Mesenchymal stem cell (in vitro differentiated cells and primary cell): ENCODE measurements at regions not wholly inside any gene's neighbourhood (a gene's known extent, or its start where the extent isn't known, plus 50 kb on each side); places are given as distances from the start of the nearest gene placed in this dataset.

Experiments used
- DNase-seq: peaks from one replicate; pipeline ENCODE4 v3.0.0-alpha.2; 2013
- H2AFZ ChIP-seq: one replicate; pipeline ENCODE4 v1.6.1; 2013; ENCODE audit warnings: low read depth, mild to moderate bottlenecking, control low read depth, inconsistent platforms, low read length, moderate library complexity
- H2AK5ac ChIP-seq: 2 replicates; pipeline ENCODE4 v1.6.1; 2013; ENCODE audit warnings: low read length, moderate library complexity, mild to moderate bottlenecking, inconsistent platforms; ENCODE audit not compliant: severe bottlenecking
- H2BK120ac ChIP-seq: one replicate; pipeline ENCODE4 v1.6.1; 2013; ENCODE audit warnings: low read depth, mild to moderate bottlenecking, inconsistent platforms, low read length, moderate library complexity
- H2BK12ac ChIP-seq, 2 experiments: one replicate each; pipeline ENCODE4 v1.6.1; 2013; ENCODE audit warnings: inconsistent platforms in 2 of 2, low read length in 2 of 2, mild to moderate bottlenecking in 2 of 2, moderate library complexity in 2 of 2, control low read depth in 1 of 2
- H2BK15ac ChIP-seq: one replicate; pipeline ENCODE4 v1.6.1; 2013; ENCODE audit warnings: mild to moderate bottlenecking, low read depth, inconsistent platforms; ENCODE audit not compliant: poor library complexity, severe bottlenecking
- H2BK5ac ChIP-seq: 2 replicates; pipeline ENCODE4 v1.6.1; 2013; ENCODE audit warnings: low read depth, mild to moderate bottlenecking, low read length, control low read depth, inconsistent platforms; ENCODE audit not compliant: poor library complexity, severe bottlenecking
- H3K14ac ChIP-seq, 2 experiments: one replicate each; pipeline ENCODE4 v1.6.1; 2013; ENCODE audit warnings: inconsistent platforms in 2 of 2, low read length in 2 of 2, control low read depth in 1 of 2, mild to moderate bottlenecking in 1 of 2, moderate library complexity in 1 of 2
- H3K18ac ChIP-seq, 2 experiments: one replicate each; pipeline ENCODE4 v1.6.1; 2013; ENCODE audit warnings: inconsistent platforms in 2 of 2, low read length in 2 of 2, control low read depth in 1 of 2, low read depth in 1 of 2, mild to moderate bottlenecking in 1 of 2
- H3K23ac ChIP-seq, 2 experiments: one replicate each; pipeline ENCODE4 v1.6.1; 2013; ENCODE audit warnings: inconsistent platforms in 2 of 2, low read length in 2 of 2, mild to moderate bottlenecking in 2 of 2, moderate library complexity in 2 of 2, control low read depth in 1 of 2
- H3K27ac ChIP-seq: 2 replicates; pipeline ENCODE4 v1.5.1; 2013; ENCODE audit warnings: mild to moderate bottlenecking, moderate library complexity, low read length, control low read depth, inconsistent platforms; ENCODE audit not compliant: poor library complexity, severe bottlenecking
- H3K27me3 ChIP-seq, 2 experiments: 2 replicates each; pipeline versions ENCODE4 v1.6.1 to v1.7.0; 2013; ENCODE audit warnings: low read length in 2 of 2, mild to moderate bottlenecking in 2 of 2, moderate library complexity in 2 of 2, control low read depth in 1 of 2, inconsistent platforms in 1 of 2; ENCODE audit not compliant: control insufficient read depth in 1 of 2, insufficient read depth in 1 of 2
- H3K36me3 ChIP-seq, 2 experiments: 2 replicates each; pipeline versions ENCODE4 v1.6.1 to v1.7.0; 2013; ENCODE audit warnings: low read length in 2 of 2, control low read depth in 1 of 2, inconsistent platforms in 1 of 2, low read depth in 1 of 2, mild to moderate bottlenecking in 1 of 2; ENCODE audit not compliant: insufficient read depth in 2 of 2, control insufficient read depth in 1 of 2
- H3K4ac ChIP-seq, 2 experiments: one replicate each; pipeline ENCODE4 v1.6.1; 2013; ENCODE audit warnings: inconsistent platforms in 2 of 2, low read length in 2 of 2, mild to moderate bottlenecking in 2 of 2, moderate library complexity in 2 of 2, control low read depth in 1 of 2, low read depth in 1 of 2
- H3K4me1 ChIP-seq: 2 replicates; pipeline ENCODE4 v1.6.1; 2013; ENCODE audit warnings: low read depth, low read length, control low read depth; ENCODE audit not compliant: control insufficient read depth, insufficient read depth
- H3K4me2 ChIP-seq: 2 replicates; pipeline ENCODE4 v1.6.1; 2013; ENCODE audit warnings: low read length, mild to moderate bottlenecking, inconsistent platforms; ENCODE audit not compliant: poor library complexity, severe bottlenecking
- H3K4me3 ChIP-seq, 2 experiments: 2 replicates each; pipeline versions ENCODE4 v1.5.1 to v1.7.0; 2013; ENCODE audit warnings: low read length in 2 of 2, mild to moderate bottlenecking in 2 of 2, control low read depth in 1 of 2, low read depth in 1 of 2; ENCODE audit not compliant: insufficient read depth in 1 of 2
- H3K79me1 ChIP-seq: replicated peaks from 2 replicates; pipeline ENCODE4 v1.6.1; 2013; ENCODE audit warnings: mild to moderate bottlenecking, control low read depth, low read length, inconsistent platforms; ENCODE audit not compliant: poor library complexity, severe bottlenecking
- H3K9ac ChIP-seq: 2 replicates; pipeline ENCODE4 v1.7.0; 2013; ENCODE audit warnings: mild to moderate bottlenecking, low read length, moderate library complexity
- H3K9me3 ChIP-seq: 2 replicates; pipeline ENCODE4 v1.7.0; 2013; ENCODE audit warnings: mild to moderate bottlenecking, low read length; ENCODE audit not compliant: control insufficient read depth
- H4K8ac ChIP-seq: one replicate; pipeline ENCODE4 v1.6.1; 2013; ENCODE audit warnings: inconsistent platforms, mild to moderate bottlenecking, low read length, moderate library complexity
- H4K91ac ChIP-seq: one replicate; pipeline ENCODE4 v1.6.1; 2013; ENCODE audit warnings: mild to moderate bottlenecking, low read length, inconsistent platforms
- WGBS: methylation state at CpG from one replicate; pipeline ENCODE4 v1.1.7; 2013; ENCODE audit warnings: mixed read lengths; 5-methylcytosine and 5-hydroxymethylcytosine counted together

- Histone ChIP-seq H3K9me3 (peaks cover 3% of the 10 kb centered on the region), H4K91ac (no peak overlapping the region), H2BK120ac (no peak overlapping the region), H3K27me3 (no peaks in the 10 kb centered on the region), H2AFZ (no peak overlapping the region), H3K4me2 (no peak overlapping the region), H3K14ac (no peak overlapping the region), H2BK15ac (no peak overlapping the region), H3K36me3 (no peaks in the 10 kb centered on the region), H4K8ac (no peak overlapping the region), H3K4ac (no peak overlapping the region), H3K79me1 (no peaks in the 10 kb centered on the region), H3K4me3 (no peak overlapping the region), H2BK12ac (no peak overlapping the region), H3K23ac (no peak overlapping the region), H3K4me1 (no peaks in the 10 kb centered on the region), H3K18ac (no peak overlapping the region), H3K9ac (no peak overlapping the region), H2BK5ac (no peak overlapping the region), H3K27ac (no peak overlapping the region), H2AK5ac (no peak overlapping the region)
- 91% methylated on average over 3 of the region's 3 CpGs for WGBS
- no peak for DNase-seq
Observed at GRCh38 chr20:52404671-52405070, 213.1 kb upstream of the ZFP64 start.

GRCh38 chr20:52402950-52403349 lies 211.4 kb upstream of the ZFP64 start:
- Histone ChIP-seq H3K9me3 (peaks cover 3% of the 10 kb centered on the region), H3K4me2 (no peak overlapping the region), H2BK5ac (no peak overlapping the region), H2AFZ (no peak overlapping the region), H2AK5ac (no peak overlapping the region), H3K18ac (peak overlapping the region in 1 of 2 experiments; percentile 12), H4K8ac (no peak overlapping the region), H3K36me3 (no peaks in the 10 kb centered on the region), H2BK12ac (no peak overlapping the region), H2BK120ac (no peak overlapping the region), H3K9ac (peak overlapping the region; percentile 33), H4K91ac (no peak overlapping the region), H3K79me1 (no peaks in the 10 kb centered on the region), H3K4me3 (no peak overlapping the region), H2BK15ac (no peak overlapping the region), H3K27me3 (no peaks in the 10 kb centered on the region), H3K4me1 (no peaks in the 10 kb centered on the region), H3K27ac (no peak overlapping the region), H3K4ac (no peak overlapping the region), H3K23ac (no peak overlapping the region), H3K14ac (no peak overlapping the region)
- WGBS, result 79% methylated on average over 4 of the region's 4 CpGs
- no peak for DNase-seq

GRCh38 chr20:52402514-52402913 lies 210.9 kb upstream of the ZFP64 start:
- Histone ChIP-seq H3K27me3 (no peaks in the 10 kb centered on the region), H2AK5ac (no peak overlapping the region), H2BK12ac (no peak overlapping the region), H3K4me1 (no peaks in the 10 kb centered on the region), H3K4me3 (no peak overlapping the region), H2BK5ac (no peak overlapping the region), H2AFZ (no peak overlapping the region), H3K4ac (no peak overlapping the region), H3K9ac (peak overlapping the region; percentile 33), H3K4me2 (no peak overlapping the region), H3K36me3 (no peaks in the 10 kb centered on the region), H4K8ac (no peak overlapping the region), H3K14ac (no peak overlapping the region), H3K79me1 (no peaks in the 10 kb centered on the region), H2BK120ac (no peak overlapping the region), H3K27ac (no peak overlapping the region), H2BK15ac (no peak overlapping the region), H3K23ac (no peak overlapping the region), H3K18ac (no peak overlapping the region), H3K9me3 (peaks cover 3% of the 10 kb centered on the region), H4K91ac (no peak overlapping the region)
- WGBS, result 77% methylated on average over 4 of the region's 5 CpGs
- DNase-seq, result peak; percentile 70

- H2AFZ ChIP-seq, result no peak overlapping the region
- no peaks in the 10 kb centered on the region for H3K27me3 ChIP-seq
- no peak overlapping the region for H2AK5ac ChIP-seq
- H3K4me1 ChIP-seq, result no peaks in the 10 kb centered on the region
- no peak overlapping the region for H2BK120ac ChIP-seq
- no peak overlapping the region for H2BK5ac ChIP-seq
- 90% methylated on average over 1 of the region's 1 CpG for WGBS
- H2BK15ac ChIP-seq, result no peak overlapping the region
- H3K79me1 ChIP-seq, result no peaks in the 10 kb centered on the region
- no peak overlapping the region for H3K27ac ChIP-seq
- no peak overlapping the region for H3K4me2 ChIP-seq
- no peak overlapping the region for H3K23ac ChIP-seq
- no peak overlapping the region for H3K4me3 ChIP-seq
- H3K18ac ChIP-seq, result no peak overlapping the region
- H4K8ac ChIP-seq, result no peak overlapping the region
- H3K36me3 ChIP-seq, result no peaks in the 10 kb centered on the region
- no peak overlapping the region for H2BK12ac ChIP-seq
- no peak overlapping the region for H3K14ac ChIP-seq
- no peak overlapping the region for H4K91ac ChIP-seq
- no peak for DNase-seq
- H3K9me3 ChIP-seq, result peaks cover 3% of the 10 kb centered on the region
- H3K4ac ChIP-seq, result no peak overlapping the region
- no peak overlapping the region for H3K9ac ChIP-seq
Observed at GRCh38 chr20:52401431-52401830, 209.9 kb upstream of the ZFP64 start.
